ENCODE measurements at regions not wholly inside any gene's neighbourhood (a gene's known extent, or its start where the extent isn't known, plus 50 kb on each side); places are given as distances from the start of the nearest gene placed in this dataset.

DNA sequence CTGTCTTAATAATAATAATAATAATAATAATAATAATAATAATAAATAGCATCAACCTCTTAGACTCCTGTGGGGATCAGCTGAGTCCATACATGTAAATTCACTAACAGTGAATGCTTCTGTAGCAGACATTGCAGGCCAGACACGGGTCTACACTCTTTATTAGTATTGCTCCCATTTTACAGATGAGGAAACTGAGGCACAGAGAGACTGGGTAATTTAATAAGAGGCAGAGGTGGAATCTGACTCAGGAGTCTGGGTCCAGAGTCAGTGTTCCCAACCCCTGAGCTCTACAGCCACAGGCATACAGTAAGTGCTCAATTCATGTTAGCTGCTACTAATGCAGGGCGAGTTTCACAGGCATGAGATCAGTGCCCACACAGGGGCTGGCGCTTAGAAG, 123.2 kb upstream of the MAP1LC3B2 start:
- TF ChIP-seq, protein P1, sequence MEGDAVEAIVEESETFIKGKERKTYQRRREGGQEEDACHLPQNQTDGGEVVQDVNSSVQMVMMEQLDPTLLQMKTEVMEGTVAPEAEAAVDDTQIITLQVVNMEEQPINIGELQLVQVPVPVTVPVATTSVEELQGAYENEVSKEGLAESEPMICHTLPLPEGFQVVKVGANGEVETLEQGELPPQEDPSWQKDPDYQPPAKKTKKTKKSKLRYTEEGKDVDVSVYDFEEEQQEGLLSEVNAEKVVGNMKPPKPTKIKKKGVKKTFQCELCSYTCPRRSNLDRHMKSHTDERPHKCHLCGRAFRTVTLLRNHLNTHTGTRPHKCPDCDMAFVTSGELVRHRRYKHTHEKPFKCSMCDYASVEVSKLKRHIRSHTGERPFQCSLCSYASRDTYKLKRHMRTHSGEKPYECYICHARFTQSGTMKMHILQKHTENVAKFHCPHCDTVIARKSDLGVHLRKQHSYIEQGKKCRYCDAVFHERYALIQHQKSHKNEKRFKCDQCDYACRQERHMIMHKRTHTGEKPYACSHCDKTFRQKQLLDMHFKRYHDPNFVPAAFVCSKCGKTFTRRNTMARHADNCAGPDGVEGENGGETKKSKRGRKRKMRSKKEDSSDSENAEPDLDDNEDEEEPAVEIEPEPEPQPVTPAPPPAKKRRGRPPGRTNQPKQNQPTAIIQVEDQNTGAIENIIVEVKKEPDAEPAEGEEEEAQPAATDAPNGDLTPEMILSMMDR (IDR thresholded peaks at IDR 0.05), result no peak
- ATAC-seq (ENCODE audit: low read depth) (no peak), DNase-seq (no peak)
- POLR2A ChIA-PET, result interaction anchor here (1.0 kb wide), 1 partner anchor 99 kb away, joined by 3 read pairs; no protein-coding TSS in a partner anchor
- Mint-ChIP-seq H3K4me3 (no peak overlapping the region), H3K27ac (no peak overlapping the region), H3K36me3 (ENCODE audit: low read depth) (no peaks in the 10 kb centered on the region), H3K9me3 (no peaks in the 10 kb centered on the region), H3K27me3 (no peaks in the 10 kb centered on the region), H3K4me1 (peaks cover 4% of the 10 kb centered on the region)
- CTCF ChIA-PET, result no interaction called here
- intact Hi-C loops (cut with micrococcal nuclease), result no loop called here

- no peaks in the 10 kb centered on the region for H3K9me3 Mint-ChIP-seq
- intact Hi-C loops (cut with micrococcal nuclease), result no loop called here
- TF ChIP-seq, protein P1 (IDR thresholded peaks at IDR 0.05), result no peak
- CTCF ChIA-PET, result no interaction called here
- no peaks in the 10 kb centered on the region for H3K27me3 Mint-ChIP-seq
- no peak overlapping the region for H3K27ac Mint-ChIP-seq
- POLR2A ChIA-PET, result interaction anchor here (0.5 to 1.0 kb wide), 2 partner anchors 100 to 160 kb away, joined by 3 read pairs; no protein-coding TSS in a partner anchor
- peaks cover 6% of the 10 kb centered on the region for H3K4me1 Mint-ChIP-seq
- H3K4me3 Mint-ChIP-seq, result no peak overlapping the region
- no peaks in the 10 kb centered on the region for H3K36me3 Mint-ChIP-seq (ENCODE audit: low read depth)
- DNase-seq (no peak), ATAC-seq (ENCODE audit: low read depth) (no peak)
Observed at GRCh38 chr12:116436561-116437249, 122.5 kb upstream of the MAP1LC3B2 start.

DNA sequence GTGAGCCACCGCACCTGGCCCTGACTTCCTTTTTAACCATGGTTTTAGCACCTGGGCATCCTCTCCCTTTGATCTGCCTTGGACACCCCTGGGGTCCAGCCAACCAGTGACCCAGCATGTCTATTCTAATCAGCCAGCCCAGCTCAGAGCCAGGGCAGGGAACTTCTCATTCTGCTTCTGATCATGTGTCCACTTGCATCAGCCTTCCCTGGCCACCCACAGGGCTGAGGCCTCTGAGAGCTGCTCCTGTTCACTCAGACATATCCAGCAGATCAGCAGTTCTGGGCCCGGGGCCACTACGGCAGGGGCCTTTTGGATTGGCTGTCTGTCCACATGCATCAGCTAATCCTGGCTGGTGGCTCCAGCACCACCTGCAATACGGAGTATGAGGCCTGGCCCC, 117.9 kb upstream of the MAP1LC3B2 start:
- Mint-ChIP-seq H3K27ac (no peak overlapping the region), H3K9me3 (no peaks in the 10 kb centered on the region), H3K4me1 (peaks cover 16% of the 10 kb centered on the region), H3K4me3 (no peak overlapping the region), H3K36me3 (ENCODE audit: low read depth) (no peaks in the 10 kb centered on the region), H3K27me3 (no peaks in the 10 kb centered on the region)
- ChIA-PET POLR2A (interaction anchor here (0.9 kb wide), 1 partner anchor 56 kb away, joined by 3 read pairs; no protein-coding TSS in a partner anchor), CTCF (no interaction called here)
- ATAC-seq (ENCODE audit: low read depth) (no peak), DNase-seq (no peak)
- TF ChIP-seq, protein P1 (IDR thresholded peaks at IDR 0.05), result no peak
- intact Hi-C loops (cut with micrococcal nuclease), result no loop called here

DNA sequence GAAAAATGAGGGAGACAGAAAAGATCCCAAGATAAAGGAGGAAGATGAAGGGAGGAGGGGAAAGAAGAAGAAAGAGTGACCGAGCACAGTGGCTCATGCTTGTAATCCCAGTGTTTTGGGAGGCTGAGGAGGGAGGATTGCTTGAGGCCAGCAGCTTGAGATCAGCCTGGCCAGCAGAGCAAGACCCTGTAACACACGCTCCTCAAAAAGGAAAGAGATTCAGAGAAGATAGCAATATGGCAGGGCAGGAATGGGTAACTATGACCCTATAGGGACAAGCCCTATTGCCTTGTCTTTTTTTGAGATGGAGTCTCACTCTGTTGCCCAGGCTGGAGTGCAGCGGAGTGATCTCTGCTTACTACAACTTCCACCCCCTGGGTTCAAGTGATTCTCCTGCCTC, 116.9 kb upstream of the MAP1LC3B2 start:
- Mint-ChIP-seq H3K4me3 (no peak overlapping the region), H3K36me3 (ENCODE audit: low read depth) (no peaks in the 10 kb centered on the region), H3K4me1 (peaks cover 16% of the 10 kb centered on the region), H3K27ac (no peak overlapping the region), H3K9me3 (no peaks in the 10 kb centered on the region), H3K27me3 (no peaks in the 10 kb centered on the region)
- intact Hi-C loops (cut with micrococcal nuclease), result no loop called here
- CTCF ChIA-PET, result no interaction called here
- POLR2A ChIA-PET, result interaction anchor here (0.9 kb wide), 1 partner anchor 57 kb away, joined by 3 read pairs; no protein-coding TSS in a partner anchor
- TF ChIP-seq, protein P1 (IDR thresholded peaks at IDR 0.05), result no peak
- no peak for ATAC-seq (ENCODE audit: low read depth)
- DNase-seq, result no peak

DNA sequence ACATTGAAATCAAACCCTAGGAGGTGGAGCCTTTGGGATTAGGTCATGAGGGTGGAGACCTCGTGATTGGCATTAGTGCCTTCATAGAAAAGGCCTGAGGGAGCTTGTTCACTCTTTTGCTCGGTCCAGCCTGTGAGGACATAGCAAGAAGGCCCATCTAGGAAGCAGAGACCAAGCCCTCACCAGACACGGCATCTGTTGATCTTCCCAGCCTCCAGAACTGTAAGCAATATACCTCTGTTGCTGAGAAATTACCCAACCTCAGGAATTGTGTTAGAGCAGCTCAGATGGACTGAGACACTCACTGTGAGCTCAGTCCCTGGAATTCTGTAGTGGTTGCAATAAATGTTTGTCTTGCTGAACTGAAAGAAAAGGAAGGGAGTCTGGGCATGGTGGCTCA, 116.2 kb upstream of the MAP1LC3B2 start:
- TF ChIP-seq, protein P1 (IDR thresholded peaks at IDR 0.05), result no peak
- H3K4me1 Mint-ChIP-seq, result peaks cover 16% of the 10 kb centered on the region
- no peaks in the 10 kb centered on the region for H3K27me3 Mint-ChIP-seq
- ATAC-seq (ENCODE audit: low read depth) (no peak), DNase-seq (no peak)
- ChIA-PET POLR2A (interaction anchor here (0.5 to 0.7 kb wide), 2 partner anchors 125 to 164 kb away, joined by 3 to 4 read pairs; no protein-coding TSS in a partner anchor), CTCF (no interaction called here)
- H3K9me3 Mint-ChIP-seq, result no peaks in the 10 kb centered on the region
- H3K36me3 Mint-ChIP-seq (ENCODE audit: low read depth), result no peaks in the 10 kb centered on the region
- H3K4me3 Mint-ChIP-seq, result no peak overlapping the region
- intact Hi-C loops (cut with micrococcal nuclease), result no loop called here
- no peak overlapping the region for H3K27ac Mint-ChIP-seq

All from activated B cell treated with CpG ODN at 0.5 μM for 24 hours (primary cell).